ENCODE measurements at regions not wholly inside any gene's neighbourhood (a gene's known extent, or its start where the extent isn't known, plus 50 kb on each side); places are given as distances from the start of the nearest gene placed in this dataset.

DNA sequence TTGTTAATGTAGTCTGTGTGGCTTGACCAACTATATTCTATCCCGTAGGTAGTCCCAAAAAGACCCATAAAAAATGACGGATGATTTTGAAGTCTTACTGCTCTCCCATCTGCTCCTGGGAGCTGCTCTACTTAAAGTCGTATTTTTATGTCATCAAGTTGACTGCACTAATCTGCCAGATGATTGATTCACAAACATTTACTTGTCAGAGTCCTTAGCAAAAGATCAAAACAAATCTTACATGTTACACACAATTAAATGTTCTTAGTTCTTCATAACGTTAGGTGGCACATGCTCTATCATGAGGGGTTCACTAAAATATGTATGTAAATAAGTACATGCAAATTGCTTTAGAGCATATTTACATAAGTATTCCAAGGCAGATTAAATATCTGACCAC, 498.3 kb upstream of the LRRTM4 start:
- no peak overlapping the region for H3K27ac ChIP-seq
- TF ChIP-seq, protein P1, sequence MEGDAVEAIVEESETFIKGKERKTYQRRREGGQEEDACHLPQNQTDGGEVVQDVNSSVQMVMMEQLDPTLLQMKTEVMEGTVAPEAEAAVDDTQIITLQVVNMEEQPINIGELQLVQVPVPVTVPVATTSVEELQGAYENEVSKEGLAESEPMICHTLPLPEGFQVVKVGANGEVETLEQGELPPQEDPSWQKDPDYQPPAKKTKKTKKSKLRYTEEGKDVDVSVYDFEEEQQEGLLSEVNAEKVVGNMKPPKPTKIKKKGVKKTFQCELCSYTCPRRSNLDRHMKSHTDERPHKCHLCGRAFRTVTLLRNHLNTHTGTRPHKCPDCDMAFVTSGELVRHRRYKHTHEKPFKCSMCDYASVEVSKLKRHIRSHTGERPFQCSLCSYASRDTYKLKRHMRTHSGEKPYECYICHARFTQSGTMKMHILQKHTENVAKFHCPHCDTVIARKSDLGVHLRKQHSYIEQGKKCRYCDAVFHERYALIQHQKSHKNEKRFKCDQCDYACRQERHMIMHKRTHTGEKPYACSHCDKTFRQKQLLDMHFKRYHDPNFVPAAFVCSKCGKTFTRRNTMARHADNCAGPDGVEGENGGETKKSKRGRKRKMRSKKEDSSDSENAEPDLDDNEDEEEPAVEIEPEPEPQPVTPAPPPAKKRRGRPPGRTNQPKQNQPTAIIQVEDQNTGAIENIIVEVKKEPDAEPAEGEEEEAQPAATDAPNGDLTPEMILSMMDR (IDR thresholded peaks at IDR 0.05): no peak

DNA sequence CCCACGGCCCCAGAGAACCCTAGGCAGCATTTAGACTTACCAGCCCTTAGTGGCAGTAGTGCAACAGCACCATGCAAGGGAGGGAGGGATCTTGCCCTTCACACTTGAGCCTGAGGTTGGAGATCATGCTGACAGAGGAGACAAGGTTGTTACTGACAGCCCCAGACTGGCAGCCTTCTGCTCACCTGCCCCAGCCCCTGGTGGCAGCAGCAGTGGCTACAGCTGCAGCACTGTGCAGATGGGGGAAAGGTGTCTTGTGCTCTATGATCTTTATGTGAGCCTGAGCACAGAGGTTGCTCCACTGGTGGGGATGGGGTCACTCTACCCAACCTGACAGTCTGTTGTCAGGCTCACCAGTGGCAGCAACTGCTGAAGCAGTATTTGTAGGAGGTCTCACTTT, 501.2 kb upstream of the LRRTM4 start:
- TF ChIP-seq ZFX (IDR thresholded peaks at IDR 0.05; ENCODE audit: borderline replicate concordance): no peak
- TF ChIP-seq, protein P1 (IDR thresholded peaks at IDR 0.05): no peak
- no peak overlapping the region for H3K27ac ChIP-seq

DNA sequence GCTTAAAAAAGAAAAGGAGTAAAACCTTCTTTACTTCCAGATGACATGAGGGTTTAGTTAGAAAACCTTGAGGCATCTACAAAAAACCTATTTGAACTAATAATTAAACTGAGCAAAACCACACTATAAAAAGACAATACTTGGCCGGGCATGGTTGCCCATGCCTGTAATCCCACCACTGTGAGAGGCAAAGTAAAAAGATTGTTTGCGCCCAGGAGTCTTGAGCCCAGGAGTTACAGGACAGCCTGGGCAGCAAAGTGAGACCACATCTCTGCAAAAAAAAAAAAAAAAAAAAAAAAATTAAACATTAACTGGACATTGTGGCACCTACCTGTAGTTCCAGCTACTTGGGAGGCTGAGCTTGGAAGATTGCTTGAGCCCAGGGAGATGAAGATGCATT, 502.8 kb upstream of the LRRTM4 start:
- no peak for TF ChIP-seq ZFX (IDR thresholded peaks at IDR 0.05; ENCODE audit: borderline replicate concordance)
- TF ChIP-seq, protein P1 (IDR thresholded peaks at IDR 0.05): no peak

DNA sequence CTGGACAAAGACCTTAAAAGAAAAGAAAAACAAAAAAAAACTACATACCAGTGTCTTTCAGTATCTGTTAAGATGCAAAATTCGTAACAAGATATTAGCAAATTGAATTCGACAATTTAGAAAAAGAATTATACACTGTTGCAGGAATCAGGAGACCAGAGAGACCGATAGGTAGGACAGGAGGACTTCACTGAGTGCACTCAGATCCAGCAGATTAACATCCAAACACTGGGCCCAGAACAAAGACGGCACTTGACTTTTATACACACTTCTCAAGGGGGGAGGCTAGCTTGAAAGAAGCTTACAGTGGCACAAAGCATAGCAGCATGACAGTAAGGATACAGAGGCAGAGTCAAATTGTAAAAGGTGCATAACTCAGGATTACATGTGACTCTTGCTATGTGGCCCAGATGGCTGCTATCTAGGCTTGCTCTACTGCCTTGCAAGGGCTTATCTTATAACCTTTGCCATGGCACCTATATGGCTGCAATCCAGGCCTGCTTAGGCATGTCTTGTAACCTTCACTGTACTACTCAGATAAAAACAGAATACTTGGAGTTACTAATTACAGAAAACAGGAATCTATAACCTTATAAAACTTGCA, 507.3 kb upstream of the LRRTM4 start:
- no peak overlapping the region for H3K27ac ChIP-seq
- TF ChIP-seq, protein P1 (IDR thresholded peaks at IDR 0.05): no peak
- TF ChIP-seq ZFX (IDR thresholded peaks at IDR 0.05; ENCODE audit: borderline replicate concordance): no peak

More for the DNA sequence above, 502.8 kb upstream of the LRRTM4 start:
- H3K27ac ChIP-seq: no peak overlapping the region

DNA sequence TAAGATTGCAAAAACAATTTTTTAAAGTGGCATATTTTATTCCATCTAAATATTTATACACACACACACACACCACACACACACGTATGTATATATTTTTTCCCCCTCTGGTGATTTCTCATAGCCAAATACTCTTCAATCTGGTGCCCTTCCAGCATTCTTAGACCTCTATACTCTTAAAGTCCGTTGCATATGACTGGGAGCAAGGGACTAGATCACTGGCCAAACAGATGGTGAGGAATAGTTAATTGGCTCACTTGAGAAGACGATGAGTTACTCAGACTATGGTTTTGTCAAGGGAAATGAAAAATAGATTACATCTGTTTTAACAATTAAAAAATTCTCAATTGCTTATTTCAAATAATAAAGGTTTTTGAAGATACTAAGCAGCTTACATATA, 512.5 kb upstream of the LRRTM4 start:
- no peak overlapping the region for H3K27ac ChIP-seq
- TF ChIP-seq ZFX (IDR thresholded peaks at IDR 0.05; ENCODE audit: borderline replicate concordance): no peak
- TF ChIP-seq, protein P1 (IDR thresholded peaks at IDR 0.05): no peak

DNA sequence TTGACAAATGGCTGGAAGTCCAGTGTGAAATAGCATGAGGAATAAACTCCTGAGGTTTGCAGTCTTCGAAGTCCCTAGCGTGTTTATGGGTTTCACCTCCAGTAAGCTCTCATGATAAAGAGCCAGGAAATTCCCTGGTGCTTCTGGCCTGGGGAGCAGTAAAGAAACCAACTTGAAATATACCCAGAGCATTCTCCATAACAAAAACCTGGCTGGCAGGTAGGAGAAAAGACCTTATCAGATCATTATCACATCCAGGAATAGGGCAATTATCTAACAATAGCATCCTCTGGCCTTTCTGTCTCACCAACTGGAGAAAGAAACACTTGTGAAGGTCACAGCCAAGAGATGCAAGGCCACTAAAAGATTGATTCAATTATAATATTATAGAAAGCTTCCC, 513.6 kb upstream of the LRRTM4 start:
- no peak overlapping the region for H3K27ac ChIP-seq
- TF ChIP-seq, protein P1 (IDR thresholded peaks at IDR 0.05): no peak
- no peak for TF ChIP-seq ZFX (IDR thresholded peaks at IDR 0.05; ENCODE audit: borderline replicate concordance)

DNA sequence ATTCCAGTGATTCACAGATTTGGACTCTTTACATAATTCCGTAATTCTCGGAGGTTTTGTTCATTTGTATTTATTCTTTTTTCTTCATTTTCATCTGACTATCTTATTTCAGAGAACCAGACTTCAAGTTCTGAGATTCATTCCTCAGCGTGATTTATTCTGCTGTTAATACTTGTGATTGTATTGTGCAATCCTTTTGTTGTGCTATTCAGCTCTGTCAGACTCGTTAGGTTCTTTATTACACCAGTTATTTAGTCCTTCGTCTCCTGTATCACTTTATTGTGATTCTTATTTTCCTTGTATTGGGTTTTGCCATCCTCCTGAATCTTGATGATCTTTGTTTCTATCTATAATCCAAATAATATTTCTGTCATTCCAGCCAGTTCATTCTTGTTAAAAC, 529.3 kb upstream of the LRRTM4 start:
- TF ChIP-seq ZFX (IDR thresholded peaks at IDR 0.05; ENCODE audit: borderline replicate concordance): no peak
- TF ChIP-seq, protein P1 (IDR thresholded peaks at IDR 0.05): no peak
- H3K27ac ChIP-seq: no peak overlapping the region
